Adrenal gland (tissue), 5 donors: ENCODE measurements at regions not wholly inside any gene's neighbourhood (a gene's known extent, or its start where the extent isn't known, plus 50 kb on each side); places are given as distances from the start of the nearest gene placed in this dataset.

Experiments
- CTCF ChIP-seq, 6 experiments: fragments of 450-650 bp in 4 of 6; fragments of 200-600 bp in 2 of 6; sonication (generic) in 1 of 6; IDR thresholded peaks; 1 replicate in 5 of 6; 2 replicates in 1 of 6; pipeline versions ENCODE4 v1.5.1 to v1.8.0; 2016 to 2021; ENCODE audit warnings: antibody characterized with exemption in 6 of 6, mild to moderate bottlenecking in 2 of 6, moderate library complexity in 1 of 6
- POLR2A ChIP-seq, 2 donors: fragments of 450-650 bp; IDR thresholded peaks; one replicate each; pipeline ENCODE4 v1.6.1; 2017; ENCODE audit warnings: antibody characterized with exemption in 2 of 2, mild to moderate bottlenecking in 2 of 2, moderate library complexity in 1 of 2
- donor health status: DM: no; HTN: no; CAD: no.

DNA sequence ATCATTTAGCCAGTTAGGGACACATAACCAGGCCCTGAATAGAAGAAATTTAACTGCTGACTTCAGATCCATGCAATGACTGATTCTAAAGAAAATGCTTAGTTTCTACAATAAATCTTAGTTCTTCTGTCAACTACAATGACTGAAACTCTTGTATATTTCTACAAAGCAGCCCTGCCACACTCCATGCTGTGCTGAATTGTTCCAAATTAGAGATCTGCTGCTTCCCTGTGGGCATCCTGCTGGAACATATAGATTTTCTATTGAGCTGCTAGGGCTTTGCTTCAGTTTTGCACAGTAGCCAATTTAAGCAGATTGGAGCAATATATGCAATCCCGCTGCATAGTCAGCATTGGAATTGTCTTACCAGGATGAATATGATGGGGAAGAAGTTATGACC, 312.8 kb upstream of the SMIM31 start:
- TF ChIP-seq CTCF (IDR thresholded peaks at IDR 0.05) (no peak), POLR2A (IDR thresholded peaks at IDR 0.05) (no peak)
